Fibroblast of skin of left biceps (primary cell): ENCODE measurements at regions not wholly inside any gene's neighbourhood (a gene's known extent, or its start where the extent isn't known, plus 50 kb on each side); places are given as distances from the start of the nearest gene placed in this dataset.
"Not testable (repeated sequence)": the region's sequence is repeated elsewhere in the genome, so short reads cannot be mapped to it uniquely, and the experiment has no call there.

Experiments
- DNase-seq, 2 experiments: peaks; one replicate each; pipeline ENCODE4 v3.0.0-alpha.2; 2013; ENCODE audit warnings: low read depth in 2 of 2

GRCh38 chr6:21771626-21772320, 178.2 kb downstream of the SOX4 start:
- no peak for DNase-seq

GRCh38 chr6:21772477-21772876, 178.9 kb downstream of the SOX4 start:
- no peak for DNase-seq

- no peak for DNase-seq
Observed at GRCh38 chr6:21772884-21773575, 179.5 kb downstream of the SOX4 start.

- no peak for DNase-seq
Observed at GRCh38 chr6:21773576-21773968, 180.0 kb downstream of the SOX4 start.

- DNase-seq, result no peak
Observed at GRCh38 chr6:21777846-21778245, 184.3 kb downstream of the SOX4 start.

GRCh38 chr6:21780141-21780540, 186.6 kb downstream of the SOX4 start:
- no peak for DNase-seq

GRCh38 chr6:21780679-21781078, 187.1 kb downstream of the SOX4 start:
- DNase-seq, result no peak

GRCh38 chr6:21781128-21781527, 187.6 kb downstream of the SOX4 start:
- no peak for DNase-seq

GRCh38 chr6:21785164-21785563, 191.6 kb downstream of the SOX4 start:
- no peak for DNase-seq

- DNase-seq, result no peak
Observed at GRCh38 chr6:21791056-21791455, 197.5 kb downstream of the SOX4 start.

GRCh38 chr6:21791581-21791980, 198.0 kb downstream of the SOX4 start:
- no peak for DNase-seq

GRCh38 chr6:21792177-21792576, 198.6 kb downstream of the SOX4 start:
- no peak for DNase-seq

GRCh38 chr6:21796979-21797378, 203.4 kb downstream of the SOX4 start:
- not testable (repeated sequence) for DNase-seq

- no peak for DNase-seq
Observed at GRCh38 chr6:21798468-21798867, 204.9 kb downstream of the SOX4 start.

- no peak for DNase-seq
Observed at GRCh38 chr6:21800330-21800729, 206.8 kb downstream of the SOX4 start.

GRCh38 chr6:21800948-21801438, 207.4 kb downstream of the SOX4 start:
- DNase-seq, result no peak

GRCh38 chr6:21801446-21802174, 208.1 kb downstream of the SOX4 start:
- DNase-seq, result no peak

- DNase-seq, result no peak
Observed at GRCh38 chr6:21802175-21802822, 208.7 kb downstream of the SOX4 start.

GRCh38 chr6:21804941-21805610, 211.5 kb downstream of the SOX4 start:
- peak; percentile 30 to 31 for DNase-seq

- no peak for DNase-seq
Observed at GRCh38 chr6:21807299-21808044, 213.9 kb downstream of the SOX4 start.

- DNase-seq, result no peak
Observed at GRCh38 chr6:21808045-21808470, 214.5 kb downstream of the SOX4 start.
